ENCODE measurements at regions not wholly inside any gene's neighbourhood (a gene's known extent, or its start where the extent isn't known, plus 50 kb on each side); places are given as distances from the start of the nearest gene placed in this dataset.

DNA sequence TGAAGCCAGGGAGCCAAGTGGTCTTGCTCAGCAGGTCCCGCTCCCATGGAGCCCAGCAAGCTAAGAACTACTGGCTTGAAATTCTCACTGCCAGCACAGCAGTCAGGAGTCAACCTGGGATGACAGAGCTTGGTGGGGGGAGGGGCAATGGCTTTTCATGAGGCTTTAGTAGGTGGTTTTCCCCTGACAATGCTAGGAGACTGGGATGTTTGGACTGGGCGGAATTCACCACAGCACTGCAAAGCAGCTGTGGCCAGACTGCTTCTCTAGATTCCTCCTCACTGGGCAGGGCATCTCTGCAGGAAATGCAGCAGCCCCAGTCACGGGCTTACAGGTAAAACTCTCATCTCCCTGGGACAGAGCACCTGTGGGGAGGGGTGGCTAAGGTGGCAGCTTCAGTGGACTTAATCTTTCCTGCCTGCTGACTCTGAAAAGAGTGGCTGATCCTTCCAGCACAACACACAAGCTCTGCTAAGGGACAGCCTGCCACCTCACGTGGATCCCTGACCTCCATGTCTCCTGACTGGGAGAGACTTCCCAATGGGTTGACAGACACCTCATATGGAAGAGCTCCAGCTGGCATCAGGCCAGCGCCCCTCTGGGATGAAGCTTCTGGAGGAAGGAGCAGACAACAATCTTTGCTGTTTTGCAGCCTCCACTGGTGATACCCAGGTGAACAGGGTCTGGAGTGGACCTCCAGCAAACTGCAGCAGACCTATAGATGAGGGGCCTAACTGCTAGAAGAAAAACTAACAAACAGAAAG is 349.7 kb upstream of the ST6GAL2 start:
- no peak for DNase-seq

DNA sequence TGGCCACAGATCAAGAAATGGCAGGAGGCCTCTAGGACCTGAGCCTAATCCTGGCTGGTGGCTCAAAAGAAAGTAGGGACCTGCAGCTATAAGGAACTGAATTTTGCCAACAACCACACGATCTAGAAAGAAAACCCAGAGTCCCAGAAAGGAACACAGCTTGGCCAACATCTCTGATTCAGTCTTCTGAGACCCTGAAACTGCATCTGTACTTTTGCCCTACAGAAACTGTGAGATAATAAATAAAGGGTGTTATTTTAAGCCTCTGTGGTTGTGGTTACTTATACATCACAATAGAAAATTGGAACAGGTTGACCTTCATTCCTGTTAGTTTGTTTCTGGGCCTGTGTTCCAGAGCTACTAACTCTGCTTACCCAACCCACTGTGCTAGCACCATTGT is 356.8 kb upstream of the ST6GAL2 start:
- DNase-seq: no peak

DNA sequence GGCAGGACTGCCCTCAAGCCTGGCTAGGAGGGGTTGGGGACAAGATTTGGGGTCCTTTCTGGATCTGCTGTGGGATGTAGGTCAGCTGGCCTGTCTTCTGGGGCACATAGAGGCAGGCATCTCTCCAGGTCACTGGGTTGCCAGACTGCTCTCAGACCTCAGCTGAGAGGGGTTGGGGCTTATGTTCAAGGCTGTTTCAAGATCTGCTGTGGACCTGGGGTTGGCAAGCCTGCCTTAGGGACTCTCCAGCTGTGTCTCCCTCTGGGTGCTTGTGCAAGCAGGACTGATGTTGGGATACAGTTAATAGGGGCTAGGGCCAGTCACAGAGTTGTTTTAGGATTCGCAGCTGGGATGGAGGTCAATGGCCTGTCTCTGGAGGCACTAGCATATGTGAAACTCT is 363.0 kb upstream of the ST6GAL2 start:
- no peak for DNase-seq

DNA sequence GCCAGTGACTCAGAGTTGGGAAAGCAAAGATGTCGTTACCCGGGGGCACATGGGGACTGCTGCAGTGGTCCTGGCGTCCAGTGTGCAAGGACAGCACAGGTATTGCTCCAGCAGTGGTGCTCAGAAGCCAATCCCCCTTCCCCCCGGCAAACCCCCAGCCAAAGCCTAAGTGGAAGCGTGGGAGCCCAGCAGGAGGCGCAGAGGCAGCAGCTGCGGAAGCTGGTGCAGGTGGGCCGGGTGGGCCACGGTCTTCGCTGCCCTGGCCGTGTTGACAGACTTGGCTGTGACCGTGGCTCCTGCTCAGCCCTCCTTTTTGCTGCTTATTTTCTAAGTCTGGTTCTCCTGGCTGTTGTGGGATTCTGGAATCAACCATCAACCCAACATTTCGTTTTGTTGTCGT is 369.8 kb upstream of the ST6GAL2 start:
- no peak for DNase-seq

GRCh38 chr2:107258531-107259407 is 372.8 kb upstream of the ST6GAL2 start:
- no peak for DNase-seq

DNA sequence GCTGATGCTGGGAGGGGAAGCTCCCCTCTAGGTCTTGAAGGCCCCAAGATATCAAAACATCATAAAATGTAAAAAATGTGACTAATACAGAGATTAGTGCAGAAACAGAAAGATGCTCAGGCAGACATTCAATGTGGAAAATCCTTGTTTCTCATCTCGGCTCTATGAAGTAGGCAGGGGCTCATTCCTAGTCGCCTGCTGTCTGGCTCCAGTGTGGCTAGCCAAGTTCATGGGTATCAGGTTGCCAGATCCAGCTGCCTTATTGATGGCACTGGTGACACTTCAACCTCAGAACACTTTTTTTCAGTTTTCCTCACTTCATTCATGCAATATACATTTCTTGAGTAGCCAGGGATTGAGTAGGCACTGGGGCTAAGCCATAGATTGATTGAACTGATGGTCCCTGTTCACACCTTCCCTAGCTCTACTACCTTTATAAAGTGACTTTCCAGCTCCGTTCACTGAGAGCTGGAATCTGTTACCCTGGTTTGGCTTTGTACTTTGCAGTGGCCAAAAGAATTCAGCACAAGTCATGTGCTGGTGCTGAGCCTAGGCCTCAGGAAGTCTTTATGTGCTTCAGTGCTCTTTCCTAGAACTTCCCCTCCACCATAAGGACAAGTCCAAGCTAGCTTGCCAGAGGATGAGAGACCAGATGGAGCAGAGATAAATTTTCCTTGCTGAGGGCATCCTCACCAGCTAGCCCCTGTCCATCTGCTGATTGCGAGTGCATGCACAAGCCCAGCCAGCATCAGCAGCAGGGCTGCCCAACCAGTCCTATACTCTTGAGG is 373.6 kb upstream of the ST6GAL2 start:
- DNase-seq: no peak

DNA sequence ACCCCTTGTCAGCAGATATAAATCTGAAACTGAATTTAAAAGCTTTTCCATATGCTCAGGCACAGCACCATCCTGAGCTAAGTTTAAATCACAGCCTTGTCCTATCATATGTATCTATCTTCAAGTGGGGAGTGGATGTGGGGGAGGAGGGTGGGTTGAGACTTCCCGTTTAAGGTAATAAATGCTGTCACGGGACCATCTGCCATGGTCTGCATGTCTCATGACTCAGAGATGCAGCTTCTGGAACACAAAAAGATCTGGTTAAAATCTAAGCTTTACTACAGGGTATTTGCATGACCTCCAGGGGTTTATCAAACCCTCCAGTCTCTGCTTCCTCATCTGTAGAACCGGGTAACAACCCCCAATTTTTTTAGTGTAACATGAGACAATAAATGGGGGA is 377.7 kb upstream of the ST6GAL2 start:
- no peak for DNase-seq

GRCh38 chr2:107264184-107264583 is 378.2 kb upstream of the ST6GAL2 start:
- no peak for DNase-seq

GRCh38 chr2:107266555-107266954 is 380.6 kb upstream of the ST6GAL2 start:
- no peak for DNase-seq

- no peak for DNase-seq
Measured at GRCh38 chr2:107267086-107267485, 381.1 kb upstream of the ST6GAL2 start.

DNA sequence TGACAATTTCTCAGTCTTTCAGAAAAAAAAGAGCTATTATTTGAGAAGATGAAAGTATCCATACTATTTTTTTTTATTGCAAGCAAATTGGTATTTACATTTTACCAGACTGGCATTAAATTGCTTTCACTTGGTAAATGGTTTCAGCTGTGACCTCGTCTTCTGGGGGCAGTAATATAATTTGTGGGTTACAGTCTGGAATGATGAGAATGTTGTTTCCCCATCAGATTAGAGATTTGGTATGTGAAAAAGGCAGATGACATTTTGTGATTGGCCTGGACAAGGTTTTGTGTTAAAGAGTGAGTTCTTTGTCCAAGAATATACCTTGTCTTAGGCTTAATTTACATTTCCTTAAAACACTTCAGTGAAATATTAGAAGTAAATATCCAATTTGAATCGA is 390.1 kb upstream of the ST6GAL2 start:
- no peak for DNase-seq

GRCh38 chr2:107278672-107279071 is 392.7 kb upstream of the ST6GAL2 start:
- DNase-seq: no peak

DNA sequence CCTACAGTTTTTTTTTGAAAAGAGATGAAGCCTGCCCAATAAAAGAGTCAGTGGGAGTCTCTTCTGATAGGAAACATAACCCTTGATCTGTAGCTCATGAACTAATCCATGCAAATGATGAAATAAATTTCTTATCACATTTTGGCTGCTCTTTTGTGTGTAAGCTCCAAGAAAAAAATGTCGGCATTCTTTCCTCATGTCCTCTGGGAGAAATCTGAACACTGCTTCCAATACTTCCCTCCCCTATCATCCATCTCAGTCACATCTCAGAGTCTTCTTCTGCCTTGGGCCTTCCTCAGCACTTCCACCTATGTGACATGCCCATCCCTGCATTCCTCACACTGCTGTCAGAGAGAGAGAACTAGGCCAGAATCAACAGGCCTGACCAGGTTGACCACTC is 395.7 kb upstream of the ST6GAL2 start:
- DNase-seq: no peak

GRCh38 chr2:107282135-107282534 is 396.2 kb upstream of the ST6GAL2 start:
- no peak for DNase-seq

DNA sequence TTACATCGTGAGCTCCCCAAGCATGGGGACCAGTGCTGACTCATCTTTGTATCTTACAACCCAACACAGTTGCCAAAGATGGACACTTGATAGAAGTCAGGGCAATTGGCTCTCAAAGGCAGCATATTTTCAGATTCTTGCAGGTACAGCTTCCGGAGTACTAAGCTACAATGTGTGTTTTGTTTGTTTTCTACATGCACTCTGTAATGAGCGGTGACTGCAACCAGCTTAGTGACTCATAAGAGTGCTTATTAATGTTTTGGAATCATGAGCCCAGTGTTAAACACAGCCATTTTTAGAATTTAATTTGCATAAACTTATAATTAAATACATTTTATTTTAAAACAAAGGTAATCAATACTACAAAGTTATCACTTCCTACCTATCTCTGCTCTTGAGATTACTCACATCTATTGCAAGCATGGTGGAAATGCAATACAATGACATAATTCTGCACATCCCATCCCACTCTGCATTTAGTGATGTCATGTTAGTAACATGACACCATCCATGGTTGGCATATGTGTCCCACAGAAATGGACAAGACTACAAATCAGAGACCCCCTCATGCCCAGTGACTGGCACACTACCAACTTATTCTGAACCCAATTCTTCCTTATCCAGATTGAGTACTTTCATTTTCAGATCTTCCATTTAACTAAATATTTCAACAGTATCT is 399.8 kb upstream of the ST6GAL2 start:
- DNase-seq: no peak

DNA sequence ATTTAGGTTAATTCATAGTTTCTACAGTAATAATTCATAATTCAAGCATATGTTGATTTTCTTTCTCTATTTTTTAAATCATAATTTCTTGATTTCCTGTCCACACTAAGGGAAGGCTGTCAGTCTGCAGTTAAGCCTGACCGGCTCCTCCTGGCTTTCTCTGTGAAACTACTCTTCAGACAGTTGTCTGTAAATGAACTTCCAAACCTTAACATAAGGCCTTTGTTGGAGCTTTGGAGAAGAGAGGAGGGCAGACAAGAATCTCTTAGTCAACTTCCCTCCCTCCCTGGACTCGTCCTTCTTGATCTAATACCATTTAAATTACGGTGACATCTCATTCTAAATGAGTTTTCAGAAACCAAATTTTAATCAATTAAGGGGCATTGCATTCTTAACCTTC is 404.1 kb upstream of the ST6GAL2 start:
- no peak for DNase-seq

- DNase-seq: no peak
Measured at GRCh38 chr2:107303964-107304363, 418.0 kb upstream of the ST6GAL2 start.

GRCh38 chr2:107305966-107306365 is 420.0 kb upstream of the ST6GAL2 start:
- DNase-seq: no peak

- DNase-seq: no peak
Measured at GRCh38 chr2:107306881-107307280, 420.9 kb upstream of the ST6GAL2 start.

- no peak for DNase-seq
Measured at GRCh38 chr2:107308835-107309234, 422.9 kb upstream of the ST6GAL2 start.

- no peak for DNase-seq
Measured at GRCh38 chr2:107312240-107312639, 426.3 kb upstream of the ST6GAL2 start.

DNA sequence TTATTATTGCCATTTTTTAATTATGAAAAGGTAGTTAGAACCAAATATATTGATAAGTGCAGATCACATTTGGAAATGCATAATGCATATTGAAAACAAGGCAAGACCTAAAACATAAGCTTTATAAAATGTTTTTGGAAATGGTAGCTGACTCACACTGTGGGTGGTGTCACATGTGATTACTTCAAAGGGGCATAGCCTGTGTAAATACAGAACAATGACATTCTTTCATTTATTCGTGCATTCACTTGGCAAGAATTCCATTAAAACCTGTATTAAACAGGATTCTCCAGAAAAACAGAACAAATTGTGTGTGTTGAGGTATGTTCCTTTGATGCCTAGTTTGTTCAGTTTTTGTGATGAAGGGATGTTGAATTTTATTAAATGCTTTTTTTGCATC is 427.3 kb upstream of the ST6GAL2 start:
- no peak for DNase-seq

DNA sequence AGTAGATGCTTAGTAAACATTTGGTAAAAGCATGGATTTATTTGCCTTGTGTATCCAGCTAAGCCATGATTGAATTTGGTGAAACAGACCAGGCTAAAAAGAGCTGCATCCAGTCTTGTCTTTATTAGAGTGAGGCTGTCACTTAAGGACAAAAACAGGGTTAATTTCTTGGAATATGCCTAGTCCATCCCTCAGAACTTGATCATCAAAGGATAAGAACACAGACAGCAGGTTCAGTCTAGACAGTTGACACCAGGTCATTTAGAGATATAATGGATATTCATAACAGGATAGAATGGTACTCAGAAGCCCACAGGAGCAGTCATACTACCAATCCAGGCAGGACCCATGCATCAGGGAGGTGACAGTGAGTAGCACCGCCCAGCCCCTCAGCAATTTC is 434.9 kb upstream of the ST6GAL2 start:
- DNase-seq: no peak

All from CD4-positive, alpha-beta T cell treated with Interleukin-12 subunit alpha and Interleukin-12 subunit beta, for 1 hour (primary cell).